DOHH2 (cell line): ENCODE measurements at regions not wholly inside any gene's neighbourhood (a gene's known extent, or its start where the extent isn't known, plus 50 kb on each side); places are given as distances from the start of the nearest gene placed in this dataset.

ENCODE experiments used
- H3F3A ChIP-seq: fragments of 200-600 bp; sonication (generic), shearing (Covaris generic); 2 replicates; pipeline ENCODE4 v1.6.0; 2016; ENCODE audit warnings: antibody characterized with exemption, mild to moderate bottlenecking; ENCODE audit not compliant: control insufficient read depth, insufficient read depth
- H3K27ac ChIP-seq: fragments of 200-600 bp; sonication (generic); 2 replicates; pipeline ENCODE4 v1.5.1; 2014; ENCODE audit warnings: low read depth, mild to moderate bottlenecking, low read length, moderate library complexity
- H3K27me3 ChIP-seq: fragments of 200-600 bp; sonication (generic); 2 replicates; pipeline ENCODE4 v1.6.1; 2014; ENCODE audit warnings: mild to moderate bottlenecking, low read length, mixed read lengths; ENCODE audit not compliant: control insufficient read depth
- H3K36me3 ChIP-seq: fragments of 200-600 bp; sonication (generic); 2 replicates; pipeline ENCODE4 v1.6.1; 2014; ENCODE audit warnings: mild to moderate bottlenecking, low read length, moderate library complexity, mixed read lengths; ENCODE audit not compliant: control insufficient read depth
- H3K4me1 ChIP-seq: fragments of 200-600 bp; sonication (generic); 2 replicates; pipeline ENCODE4 v1.6.1; 2014; ENCODE audit warnings: mild to moderate bottlenecking, low read length, mixed read lengths; ENCODE audit not compliant: control insufficient read depth
- H3K4me2 ChIP-seq: fragments of 200-600 bp; sonication (generic); 2 replicates; pipeline ENCODE4 v1.6.0; 2014; ENCODE audit warnings: mild to moderate bottlenecking, low read length, moderate library complexity
- H3K4me3 ChIP-seq: fragments of 200-600 bp; sonication (generic); 2 replicates; pipeline ENCODE4 v1.5.1; 2014; ENCODE audit warnings: mild to moderate bottlenecking, low read length, mixed read lengths
- H3K79me2 ChIP-seq: fragments of 200-600 bp; sonication (generic); 2 replicates; pipeline ENCODE4 v1.6.1; 2014; ENCODE audit warnings: mild to moderate bottlenecking, low read length, mixed read lengths; ENCODE audit not compliant: control insufficient read depth
- H3K9me2 ChIP-seq: fragments of 200-600 bp; sonication (generic); replicated peaks from 2 replicates; pipeline ENCODE4 v1.6.1; 2014; ENCODE audit warnings: mild to moderate bottlenecking, low read length, mixed read lengths; ENCODE audit not compliant: control insufficient read depth
- H3K9me3 ChIP-seq: fragments of 200-600 bp; sonication (generic); 2 replicates; pipeline ENCODE4 v1.6.1; 2014; ENCODE audit warnings: antibody characterized with exemption, low read length, mixed read lengths; ENCODE audit not compliant: control insufficient read depth, insufficient read depth
- H4K20me1 ChIP-seq: fragments of 200-600 bp; sonication (generic); 2 replicates; pipeline ENCODE4 v1.6.0; 2014; ENCODE audit warnings: low read depth, mild to moderate bottlenecking, antibody characterized with exemption, low read length, moderate library complexity; ENCODE audit not compliant: control insufficient read depth, insufficient read depth
- EZH2phosphoT487 ChIP-seq: fragments of 200-600 bp; sonication (generic); IDR thresholded peaks from 2 replicates; pipeline ENCODE4 v1.6.1; 2017; ENCODE audit warnings: borderline replicate concordance, mild to moderate bottlenecking, antibody characterized with exemption, low read length, moderate library complexity, mixed read lengths
- TF ChIP-seq, protein P1 (sequence below): fragments of 200-600 bp; sonication (generic); IDR thresholded peaks from one replicate; pipeline ENCODE4 v1.5.1; 2014; ENCODE audit warnings: antibody characterized with exemption, mild to moderate bottlenecking, low read depth, low read length; ENCODE audit not compliant: poor library complexity, severe bottlenecking

DNA sequence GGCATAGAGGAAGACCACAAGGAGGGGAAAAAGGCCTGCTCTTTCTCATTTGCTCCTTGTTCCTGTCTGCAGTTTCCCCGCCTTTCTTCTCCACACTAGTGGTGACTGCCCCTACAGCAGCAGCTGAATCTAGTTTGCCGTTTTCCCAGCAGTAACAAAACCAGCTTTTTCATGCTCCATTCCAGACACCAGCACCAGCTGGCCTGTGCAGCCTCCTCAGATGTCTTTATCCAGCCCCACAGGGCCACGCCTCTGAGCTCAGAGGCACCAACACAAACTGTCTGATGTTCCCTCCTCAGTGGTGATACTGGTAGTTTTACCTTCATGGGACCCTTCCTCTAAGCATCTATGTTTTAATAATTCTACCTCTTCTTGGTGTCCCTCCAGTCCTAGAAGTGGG is 70.4 kb upstream of the SLC24A3 start:
- Histone ChIP-seq H3K27ac (no peak overlapping the region), H3K4me2 (no peak overlapping the region), H4K20me1 (no peaks in the 10 kb centered on the region), H3K27me3 (no peaks in the 10 kb centered on the region), H3K4me1 (no peaks in the 10 kb centered on the region), H3F3A (no peaks in the 10 kb centered on the region), H3K9me2 (no peaks in the 10 kb centered on the region), H3K9me3 (no peaks in the 10 kb centered on the region; the same call in 1 of the 2 replicates), H3K4me3 (no peak overlapping the region), H3K79me2 (no peaks in the 10 kb centered on the region), H3K36me3 (no peaks in the 10 kb centered on the region)
- TF ChIP-seq EZH2phosphoT487 = no peak
- TF ChIP-seq, protein P1, sequence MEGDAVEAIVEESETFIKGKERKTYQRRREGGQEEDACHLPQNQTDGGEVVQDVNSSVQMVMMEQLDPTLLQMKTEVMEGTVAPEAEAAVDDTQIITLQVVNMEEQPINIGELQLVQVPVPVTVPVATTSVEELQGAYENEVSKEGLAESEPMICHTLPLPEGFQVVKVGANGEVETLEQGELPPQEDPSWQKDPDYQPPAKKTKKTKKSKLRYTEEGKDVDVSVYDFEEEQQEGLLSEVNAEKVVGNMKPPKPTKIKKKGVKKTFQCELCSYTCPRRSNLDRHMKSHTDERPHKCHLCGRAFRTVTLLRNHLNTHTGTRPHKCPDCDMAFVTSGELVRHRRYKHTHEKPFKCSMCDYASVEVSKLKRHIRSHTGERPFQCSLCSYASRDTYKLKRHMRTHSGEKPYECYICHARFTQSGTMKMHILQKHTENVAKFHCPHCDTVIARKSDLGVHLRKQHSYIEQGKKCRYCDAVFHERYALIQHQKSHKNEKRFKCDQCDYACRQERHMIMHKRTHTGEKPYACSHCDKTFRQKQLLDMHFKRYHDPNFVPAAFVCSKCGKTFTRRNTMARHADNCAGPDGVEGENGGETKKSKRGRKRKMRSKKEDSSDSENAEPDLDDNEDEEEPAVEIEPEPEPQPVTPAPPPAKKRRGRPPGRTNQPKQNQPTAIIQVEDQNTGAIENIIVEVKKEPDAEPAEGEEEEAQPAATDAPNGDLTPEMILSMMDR = no peak

DNA sequence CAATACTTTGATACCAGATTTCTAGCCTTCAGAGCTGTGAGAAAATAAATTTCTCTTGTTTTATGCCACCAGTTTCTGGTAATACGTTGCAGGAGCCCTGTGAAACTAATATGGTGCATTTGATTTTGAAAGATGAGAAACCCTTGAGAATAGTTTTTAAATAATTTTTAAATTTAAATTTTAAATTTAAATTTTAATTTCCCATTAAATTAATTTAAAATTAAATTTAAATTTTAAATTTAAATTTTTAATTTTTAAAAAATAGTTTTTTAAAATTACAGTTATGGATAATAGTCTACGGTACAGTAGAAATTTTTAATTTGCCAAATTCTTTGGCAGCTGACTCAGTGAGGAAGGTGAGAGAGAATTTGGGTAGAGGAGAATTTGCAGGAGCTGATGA is 68.6 kb upstream of the SLC24A3 start:
- H4K20me1 ChIP-seq = no peaks in the 10 kb centered on the region
- H3K4me1 ChIP-seq = no peaks in the 10 kb centered on the region
- H3F3A ChIP-seq = no peaks in the 10 kb centered on the region
- H3K4me2 ChIP-seq = no peak overlapping the region
- no peaks in the 10 kb centered on the region for H3K9me2 ChIP-seq
- H3K27me3 ChIP-seq = no peaks in the 10 kb centered on the region
- no peaks in the 10 kb centered on the region; the same call in 1 of the 2 replicates for H3K9me3 ChIP-seq
- TF ChIP-seq, protein P1 = no peak
- TF ChIP-seq EZH2phosphoT487 = no peak
- no peak overlapping the region for H3K27ac ChIP-seq
- H3K79me2 ChIP-seq = no peaks in the 10 kb centered on the region
- no peaks in the 10 kb centered on the region for H3K36me3 ChIP-seq
- H3K4me3 ChIP-seq = no peak overlapping the region

DNA sequence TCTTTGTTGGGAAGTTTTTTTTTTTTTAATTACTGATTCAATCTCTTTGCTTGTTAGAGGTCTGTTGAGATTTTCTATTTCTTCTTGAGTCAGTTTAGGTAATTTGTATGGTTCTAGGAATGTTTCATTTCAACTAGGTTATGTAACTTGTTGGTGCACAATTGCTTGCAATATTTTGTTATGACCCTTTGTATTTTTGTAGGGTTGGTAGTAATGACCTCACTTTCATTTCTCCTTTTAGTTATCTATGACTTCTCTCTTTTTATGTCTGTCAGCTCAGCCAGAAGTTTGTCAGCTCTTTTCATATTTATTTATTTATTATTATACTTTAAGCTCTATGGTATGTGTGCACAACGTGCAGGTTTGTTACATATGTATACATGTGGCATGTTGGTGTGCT is 51.1 kb upstream of the SLC24A3 start:
- TF ChIP-seq, protein P1 = no peak
- no peaks in the 10 kb centered on the region for H4K20me1 ChIP-seq
- H3K4me1 ChIP-seq = no peaks in the 10 kb centered on the region
- H3K9me3 ChIP-seq = no peaks in the 10 kb centered on the region
- H3K79me2 ChIP-seq = no peaks in the 10 kb centered on the region
- H3K4me2 ChIP-seq = no peak overlapping the region
- no peaks in the 10 kb centered on the region for H3K36me3 ChIP-seq
- H3K4me3 ChIP-seq = no peak overlapping the region
- H3K9me2 ChIP-seq = no peaks in the 10 kb centered on the region
- no peak overlapping the region for H3K27ac ChIP-seq
- no peaks in the 10 kb centered on the region for H3K27me3 ChIP-seq
- no peaks in the 10 kb centered on the region for H3F3A ChIP-seq
